ENCODE measurements at regions not wholly inside any gene's neighbourhood (a gene's known extent, or its start where the extent isn't known, plus 50 kb on each side); places are given as distances from the start of the nearest gene placed in this dataset.

DNA sequence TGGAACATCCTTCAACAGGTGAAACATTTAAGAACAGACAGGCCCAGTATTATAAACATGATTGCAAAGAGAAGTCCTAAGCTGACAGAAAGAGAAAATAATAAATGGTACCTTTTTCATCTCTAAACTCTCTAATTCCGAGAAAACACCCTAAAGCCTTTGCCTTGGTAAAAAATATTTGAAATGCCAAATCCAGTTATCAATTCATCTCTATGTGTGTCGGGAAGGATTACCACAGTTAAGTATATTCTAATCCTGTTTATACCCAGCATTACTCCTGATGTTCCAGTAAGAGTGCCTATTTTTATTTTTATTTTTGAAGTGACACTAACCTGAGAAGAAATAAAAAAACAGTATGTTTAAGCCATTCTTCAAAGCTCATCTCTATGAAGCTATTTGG is 219.3 kb upstream of the NANOGP8 start:
- Histone ChIP-seq H3K4me1 (ENCODE audit: insufficient read depth) (peaks cover 14% of the 10 kb centered on the region), H3K36me3 (replicated peaks; ENCODE audit: insufficient read depth, low read depth) (no peaks in the 10 kb centered on the region), H4K20me1 (ENCODE audit: insufficient read depth, poor library complexity, severe bottlenecking) (no peaks in the 10 kb centered on the region), H3K9me2 (replicated peaks; ENCODE audit: insufficient read depth) (no peaks in the 10 kb centered on the region), H3K9me3 (ENCODE audit: low read depth) (no peaks in the 10 kb centered on the region), H3K27me3 (no peaks in the 10 kb centered on the region), H2AFZ (no peak overlapping the region), H3K4me2 (no peak overlapping the region), H3K79me2 (no peaks in the 10 kb centered on the region), H3K27ac (peak overlapping the region; percentile 67), H3K4me3 (no peak overlapping the region)
- no peak for DNase-seq (ENCODE audit: low spot score)
- no peak for TF ChIP-seq EZH2phosphoT487 (IDR thresholded peaks at IDR 0.05; ENCODE audit: low read depth, severe bottlenecking, unreplicated experiment)
- TF ChIP-seq EZH2 (IDR thresholded peaks at IDR 0.05; ENCODE audit: borderline replicate concordance): no peak
- TF ChIP-seq, protein P1, sequence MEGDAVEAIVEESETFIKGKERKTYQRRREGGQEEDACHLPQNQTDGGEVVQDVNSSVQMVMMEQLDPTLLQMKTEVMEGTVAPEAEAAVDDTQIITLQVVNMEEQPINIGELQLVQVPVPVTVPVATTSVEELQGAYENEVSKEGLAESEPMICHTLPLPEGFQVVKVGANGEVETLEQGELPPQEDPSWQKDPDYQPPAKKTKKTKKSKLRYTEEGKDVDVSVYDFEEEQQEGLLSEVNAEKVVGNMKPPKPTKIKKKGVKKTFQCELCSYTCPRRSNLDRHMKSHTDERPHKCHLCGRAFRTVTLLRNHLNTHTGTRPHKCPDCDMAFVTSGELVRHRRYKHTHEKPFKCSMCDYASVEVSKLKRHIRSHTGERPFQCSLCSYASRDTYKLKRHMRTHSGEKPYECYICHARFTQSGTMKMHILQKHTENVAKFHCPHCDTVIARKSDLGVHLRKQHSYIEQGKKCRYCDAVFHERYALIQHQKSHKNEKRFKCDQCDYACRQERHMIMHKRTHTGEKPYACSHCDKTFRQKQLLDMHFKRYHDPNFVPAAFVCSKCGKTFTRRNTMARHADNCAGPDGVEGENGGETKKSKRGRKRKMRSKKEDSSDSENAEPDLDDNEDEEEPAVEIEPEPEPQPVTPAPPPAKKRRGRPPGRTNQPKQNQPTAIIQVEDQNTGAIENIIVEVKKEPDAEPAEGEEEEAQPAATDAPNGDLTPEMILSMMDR (IDR thresholded peaks at IDR 0.05; ENCODE audit: poor library complexity): no peak
- 72% methylated on average over 2 of the region's 2 CpGs for WGBS (ENCODE audit: low lambda C conversion rate, missing lambda C conversion rate)

DNA sequence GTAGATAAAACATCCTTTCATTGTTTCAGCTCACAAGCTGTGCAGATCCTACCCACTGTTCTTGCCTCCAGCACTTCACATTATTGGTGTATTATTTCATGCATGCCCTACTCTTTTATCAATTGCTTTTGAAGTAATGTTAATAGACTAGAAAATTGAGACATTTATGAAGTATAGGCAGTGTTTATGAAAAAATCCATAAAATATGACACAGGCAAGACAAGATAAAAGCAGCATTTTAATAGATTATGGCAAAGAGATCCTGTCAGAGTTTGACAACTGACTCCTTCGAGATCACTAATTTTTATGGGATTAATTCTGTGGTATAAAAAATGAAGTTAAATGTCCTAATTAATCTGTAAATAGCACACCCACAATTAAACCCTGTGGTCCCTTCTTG is 217.2 kb upstream of the NANOGP8 start:
- no peak for DNase-seq (ENCODE audit: low spot score)
- TF ChIP-seq EZH2phosphoT487 (IDR thresholded peaks at IDR 0.05; ENCODE audit: low read depth, severe bottlenecking, unreplicated experiment): no peak
- TF ChIP-seq, protein P1 (IDR thresholded peaks at IDR 0.05; ENCODE audit: poor library complexity): no peak
- TF ChIP-seq EZH2 (IDR thresholded peaks at IDR 0.05; ENCODE audit: borderline replicate concordance): no peak
- H3K36me3 ChIP-seq (replicated peaks; ENCODE audit: insufficient read depth, low read depth): no peaks in the 10 kb centered on the region
- peaks cover 4% of the 10 kb centered on the region for H3K4me1 ChIP-seq (ENCODE audit: insufficient read depth)
- no peaks in the 10 kb centered on the region for H4K20me1 ChIP-seq (ENCODE audit: insufficient read depth, poor library complexity, severe bottlenecking)
- no peaks in the 10 kb centered on the region for H3K79me2 ChIP-seq
- no peak overlapping the region for H2AFZ ChIP-seq
- H3K27me3 ChIP-seq: no peaks in the 10 kb centered on the region
- 78% methylated on average over 1 of the region's 1 CpG for WGBS (ENCODE audit: low lambda C conversion rate, missing lambda C conversion rate)
- H3K27ac ChIP-seq: no peak overlapping the region
- H3K4me3 ChIP-seq: no peak overlapping the region
- no peak overlapping the region for H3K4me2 ChIP-seq
- no peaks in the 10 kb centered on the region for H3K9me3 ChIP-seq (ENCODE audit: low read depth)
- no peaks in the 10 kb centered on the region for H3K9me2 ChIP-seq (replicated peaks; ENCODE audit: insufficient read depth)

DNA sequence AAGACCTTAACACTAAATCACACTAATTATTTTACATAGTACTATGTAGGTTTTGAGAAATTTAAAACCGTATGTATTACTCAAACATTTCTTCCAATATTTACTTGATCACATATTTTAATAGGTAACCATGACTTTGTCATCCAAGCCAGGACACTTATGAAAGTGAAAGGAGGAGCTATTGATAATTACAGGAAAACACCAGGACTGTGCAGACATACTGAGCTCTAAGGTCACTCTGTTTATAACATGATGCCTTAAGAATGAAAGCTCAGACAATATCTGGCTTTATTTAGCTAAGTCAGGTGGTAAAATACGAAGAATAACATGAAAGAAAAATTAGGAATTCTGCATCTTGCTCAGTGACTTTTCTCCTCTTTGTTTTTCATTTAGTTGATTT is 216.0 kb upstream of the NANOGP8 start:
- Histone ChIP-seq H3K79me2 (no peaks in the 10 kb centered on the region), H3K9me3 (ENCODE audit: low read depth) (no peaks in the 10 kb centered on the region), H3K27ac (no peak overlapping the region), H3K4me1 (ENCODE audit: insufficient read depth) (no peaks in the 10 kb centered on the region), H3K4me2 (no peak overlapping the region), H2AFZ (no peak overlapping the region), H3K27me3 (no peaks in the 10 kb centered on the region), H3K9me2 (replicated peaks; ENCODE audit: insufficient read depth) (no peaks in the 10 kb centered on the region), H4K20me1 (ENCODE audit: insufficient read depth, poor library complexity, severe bottlenecking) (no peaks in the 10 kb centered on the region), H3K36me3 (replicated peaks; ENCODE audit: insufficient read depth, low read depth) (no peaks in the 10 kb centered on the region), H3K4me3 (no peak overlapping the region)
- TF ChIP-seq, protein P1 (IDR thresholded peaks at IDR 0.05; ENCODE audit: poor library complexity): no peak
- TF ChIP-seq EZH2 (IDR thresholded peaks at IDR 0.05; ENCODE audit: borderline replicate concordance): no peak
- TF ChIP-seq EZH2phosphoT487 (IDR thresholded peaks at IDR 0.05; ENCODE audit: low read depth, severe bottlenecking, unreplicated experiment): no peak
- no peak for DNase-seq (ENCODE audit: low spot score)
- 95% methylated on average over 2 of the region's 2 CpGs for WGBS (ENCODE audit: low lambda C conversion rate, missing lambda C conversion rate)
